GM18526 (cell line): ENCODE measurements at regions not wholly inside any gene's neighbourhood (a gene's known extent, or its start where the extent isn't known, plus 50 kb on each side); places are given as distances from the start of the nearest gene placed in this dataset.

Source experiments
- POLR2A ChIP-seq: IDR thresholded peaks from 3 replicates; pipeline ENCODE4 v1.6.1; 2011; ENCODE audit not compliant: insufficient read length; ENCODE audit errors: extremely low read depth

- no peak for TF ChIP-seq POLR2A
Observed at GRCh38 chr20:48492715-48493070, 335.1 kb downstream of the PREX1 start.

GRCh38 chr20:48492015-48492714 lies 335.6 kb downstream of the PREX1 start:
- no peak for TF ChIP-seq POLR2A

- TF ChIP-seq POLR2A: no peak
Observed at GRCh38 chr20:48490961-48491831, 336.6 kb downstream of the PREX1 start.

GRCh38 chr20:48489656-48490055 lies 338.1 kb downstream of the PREX1 start:
- no peak for TF ChIP-seq POLR2A

GRCh38 chr20:48489046-48489463 lies 338.7 kb downstream of the PREX1 start:
- no peak for TF ChIP-seq POLR2A

GRCh38 chr20:48486065-48486464 lies 341.7 kb downstream of the PREX1 start:
- no peak for TF ChIP-seq POLR2A

GRCh38 chr20:48483334-48484066 lies 344.3 kb downstream of the PREX1 start:
- TF ChIP-seq POLR2A: no peak

- TF ChIP-seq POLR2A: no peak
Observed at GRCh38 chr20:48482790-48483189, 345.0 kb downstream of the PREX1 start.

- no peak for TF ChIP-seq POLR2A
Observed at GRCh38 chr20:48480216-48480772, 347.5 kb downstream of the PREX1 start.

GRCh38 chr20:48478806-48479585 lies 348.8 kb downstream of the PREX1 start:
- no peak for TF ChIP-seq POLR2A

- TF ChIP-seq POLR2A: no peak
Observed at GRCh38 chr20:48478370-48478769, 349.4 kb downstream of the PREX1 start.

- no peak for TF ChIP-seq POLR2A
Observed at GRCh38 chr20:48476854-48477253, 350.9 kb downstream of the PREX1 start.

GRCh38 chr20:48474022-48474421 lies 353.8 kb downstream of the PREX1 start:
- TF ChIP-seq POLR2A: no peak

- TF ChIP-seq POLR2A: no peak
Observed at GRCh38 chr20:48471759-48472408, 355.9 kb downstream of the PREX1 start.
